Gastrocnemius medialis (tissue), 4 donors: ENCODE measurements at regions not wholly inside any gene's neighbourhood (a gene's known extent, or its start where the extent isn't known, plus 50 kb on each side); places are given as distances from the start of the nearest gene placed in this dataset.

Experiments used
- ATAC-seq, 2 donors: fragments of 150-250 bp; one replicate each; pipeline ENCODE4 v1.9.1; 2016
- DNase-seq, 2 donors: peaks; one replicate each; pipeline ENCODE4 v3.0.0-alpha.2; 2019
- H3K27ac ChIP-seq, 4 donors: fragments of 200-600 bp; sonication (generic); 1 replicate in 1 of 4; 2 replicates in 3 of 4; pipeline ENCODE4 v1.5.1; 2016 to 2018; ENCODE audit warnings: mild to moderate bottlenecking in 2 of 4, moderate library complexity in 1 of 4
- H3K27me3 ChIP-seq, 3 donors: fragments of 200-600 bp; sonication (generic) in 2 of 3; 1 replicate in 1 of 3; 2 replicates in 2 of 3; pipeline versions ENCODE4 v1.5.1 to v1.6.0; 2016 to 2019; ENCODE audit warnings: mild to moderate bottlenecking in 1 of 3, moderate library complexity in 1 of 3
- H3K36me3 ChIP-seq, 2 donors: fragments of 200-600 bp; sonication (generic) in 1 of 2; one replicate each; pipeline ENCODE4 v1.5.1; 2017 to 2018
- H3K4me1 ChIP-seq, 2 donors: fragments of 200-600 bp; sonication (generic) in 1 of 2; one replicate each; pipeline ENCODE4 v1.5.1; 2016 to 2017; ENCODE audit warnings: mild to moderate bottlenecking in 2 of 2
- H3K4me3 ChIP-seq, 4 donors: fragments of 200-600 bp; sonication (generic) in 3 of 4; 1 replicate in 1 of 4; 2 replicates in 3 of 4; pipeline ENCODE4 v1.5.1; 2016 to 2019; ENCODE audit warnings: mild to moderate bottlenecking in 2 of 4
- H3K9me3 ChIP-seq, 3 donors: fragments of 200-600 bp; sonication (generic) in 2 of 3; 1 replicate in 1 of 3; 2 replicates in 2 of 3; pipeline ENCODE4 v1.5.1; 2016 to 2019
- POLR2A ChIP-seq, 2 donors: fragments of 450-650 bp; IDR thresholded peaks; one replicate each; pipeline ENCODE4 v1.6.1; 2017; ENCODE audit warnings: antibody characterized with exemption in 2 of 2, mild to moderate bottlenecking in 2 of 2, moderate library complexity in 2 of 2
- in situ Hi-C, 4 donors: fragments of 200-750 bp; cut with MboI; loops; one replicate each; pipeline versions ENCODE4 v1.15.0 to v1.8.0; 2017; ENCODE audit warnings: low sequenced_read_pairs in 4 of 4
- intact Hi-C: fragments of 100-400 bp; cut with DNase I; formaldehyde crosslinking; loops from one replicate; pipeline ENCODE4 v1.15.1; 2023; ENCODE audit warnings: low total_unique reads
- TF ChIP-seq, protein P1 (sequence below), 5 experiments: fragments of 450-650 bp in 3 of 5; fragments of 200-600 bp in 2 of 5; sonication (generic) in 2 of 5; IDR thresholded peaks in 4 of 5; conservative IDR thresholded peaks in 1 of 5; 1 replicate in 4 of 5; 2 replicates in 1 of 5; pipeline ENCODE4 v1.5.1; 2016 to 2019; ENCODE audit warnings: antibody characterized with exemption in 5 of 5, mild to moderate bottlenecking in 3 of 5, moderate library complexity in 3 of 5

DNA sequence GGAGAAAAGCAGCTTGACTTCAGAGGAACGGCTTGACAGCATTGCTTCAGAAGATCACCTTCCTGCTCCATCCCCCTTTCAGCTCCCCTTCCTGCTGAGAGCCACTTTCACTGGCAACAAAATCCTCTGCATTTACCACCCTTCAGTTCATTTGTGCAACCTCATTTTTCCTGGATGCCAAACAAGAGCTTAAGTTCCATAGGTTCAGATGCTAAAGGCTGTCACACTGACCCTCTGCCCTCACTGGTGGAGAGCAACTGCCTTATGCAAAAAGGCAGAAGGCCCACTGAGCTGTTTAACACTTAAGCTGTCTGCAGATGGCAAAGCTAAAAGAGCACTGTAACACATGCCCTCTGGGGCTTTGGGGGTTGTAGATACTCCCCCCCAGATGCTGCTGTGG, 131.2 kb upstream of the SPACA1 start:
- H3K4me3 ChIP-seq: no peak overlapping the region
- no peak overlapping the region for H3K27ac ChIP-seq
- no peaks in the 10 kb centered on the region for H3K9me3 ChIP-seq
- H3K27me3 ChIP-seq: no peaks in the 10 kb centered on the region
- intact Hi-C loops: no loop called here
- H3K36me3 ChIP-seq: no peaks in the 10 kb centered on the region
- DNase-seq (no peak), ATAC-seq (no peak)
- TF ChIP-seq, protein P1, sequence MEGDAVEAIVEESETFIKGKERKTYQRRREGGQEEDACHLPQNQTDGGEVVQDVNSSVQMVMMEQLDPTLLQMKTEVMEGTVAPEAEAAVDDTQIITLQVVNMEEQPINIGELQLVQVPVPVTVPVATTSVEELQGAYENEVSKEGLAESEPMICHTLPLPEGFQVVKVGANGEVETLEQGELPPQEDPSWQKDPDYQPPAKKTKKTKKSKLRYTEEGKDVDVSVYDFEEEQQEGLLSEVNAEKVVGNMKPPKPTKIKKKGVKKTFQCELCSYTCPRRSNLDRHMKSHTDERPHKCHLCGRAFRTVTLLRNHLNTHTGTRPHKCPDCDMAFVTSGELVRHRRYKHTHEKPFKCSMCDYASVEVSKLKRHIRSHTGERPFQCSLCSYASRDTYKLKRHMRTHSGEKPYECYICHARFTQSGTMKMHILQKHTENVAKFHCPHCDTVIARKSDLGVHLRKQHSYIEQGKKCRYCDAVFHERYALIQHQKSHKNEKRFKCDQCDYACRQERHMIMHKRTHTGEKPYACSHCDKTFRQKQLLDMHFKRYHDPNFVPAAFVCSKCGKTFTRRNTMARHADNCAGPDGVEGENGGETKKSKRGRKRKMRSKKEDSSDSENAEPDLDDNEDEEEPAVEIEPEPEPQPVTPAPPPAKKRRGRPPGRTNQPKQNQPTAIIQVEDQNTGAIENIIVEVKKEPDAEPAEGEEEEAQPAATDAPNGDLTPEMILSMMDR (IDR thresholded peaks at IDR 0.05 in 4 of 5, conservative IDR thresholded peaks at IDR 0.05 in 1 of 5): no peak
- TF ChIP-seq POLR2A (IDR thresholded peaks at IDR 0.05): no peak
- no peaks in the 10 kb centered on the region for H3K4me1 ChIP-seq
- in situ Hi-C loops: no loop called here

GRCh38 chr6:87914637-87915395, 132.8 kb upstream of the SPACA1 start:
- H3K9me3 ChIP-seq: no peaks in the 10 kb centered on the region
- no peaks in the 10 kb centered on the region for H3K36me3 ChIP-seq
- no peaks in the 10 kb centered on the region for H3K4me1 ChIP-seq
- in situ Hi-C loops (no loop called here), intact Hi-C loops (no loop called here)
- H3K27me3 ChIP-seq: no peaks in the 10 kb centered on the region
- DNase-seq (no peak), ATAC-seq (no peak)
- TF ChIP-seq POLR2A (IDR thresholded peaks at IDR 0.05): no peak
- TF ChIP-seq, protein P1 (IDR thresholded peaks at IDR 0.05 in 4 of 5, conservative IDR thresholded peaks at IDR 0.05 in 1 of 5): no peak
- no peak overlapping the region for H3K4me3 ChIP-seq
- no peak overlapping the region for H3K27ac ChIP-seq

- Histone ChIP-seq H3K36me3 (no peaks in the 10 kb centered on the region), H3K9me3 (no peaks in the 10 kb centered on the region), H3K27ac (no peak overlapping the region), H3K27me3 (no peaks in the 10 kb centered on the region), H3K4me3 (no peak overlapping the region), H3K4me1 (no peaks in the 10 kb centered on the region)
- DNase-seq: no peak
- TF ChIP-seq POLR2A (IDR thresholded peaks at IDR 0.05): no peak
- TF ChIP-seq, protein P1 (IDR thresholded peaks at IDR 0.05 in 4 of 5, conservative IDR thresholded peaks at IDR 0.05 in 1 of 5): no peak
- intact Hi-C loops (no loop called here), in situ Hi-C loops (no loop called here)
- no peak for ATAC-seq
Measured at GRCh38 chr6:87913974-87914373, 133.7 kb upstream of the SPACA1 start.

DNA sequence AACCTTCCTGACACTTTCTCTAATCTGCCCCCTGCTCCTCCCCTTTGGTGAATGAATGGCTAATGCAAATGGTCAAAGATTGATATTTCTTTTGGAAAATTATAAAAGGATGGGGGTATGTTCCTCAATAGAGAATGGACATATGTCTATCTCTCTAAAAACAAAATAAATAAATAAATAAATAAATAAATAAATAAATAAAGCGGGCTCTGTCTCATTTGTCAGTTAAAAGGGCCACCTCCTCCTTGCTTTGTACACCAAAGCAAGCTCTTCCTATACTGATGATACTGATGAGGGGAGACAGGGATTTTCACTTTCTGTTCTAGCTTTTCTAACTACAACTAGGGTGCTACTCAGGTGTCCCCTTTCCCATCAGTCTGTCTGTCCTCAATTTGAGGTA, 135.5 kb upstream of the SPACA1 start:
- H3K27me3 ChIP-seq: no peaks in the 10 kb centered on the region
- TF ChIP-seq, protein P1 (IDR thresholded peaks at IDR 0.05 in 4 of 5, conservative IDR thresholded peaks at IDR 0.05 in 1 of 5): no peak
- TF ChIP-seq POLR2A (IDR thresholded peaks at IDR 0.05): no peak
- in situ Hi-C loops: no loop called here
- H3K4me3 ChIP-seq: no peak overlapping the region
- no peak overlapping the region for H3K27ac ChIP-seq
- H3K9me3 ChIP-seq: no peaks in the 10 kb centered on the region
- intact Hi-C loops: no loop called here
- H3K4me1 ChIP-seq: no peaks in the 10 kb centered on the region
- DNase-seq (no peak), ATAC-seq (no peak)
- no peaks in the 10 kb centered on the region for H3K36me3 ChIP-seq

DNA sequence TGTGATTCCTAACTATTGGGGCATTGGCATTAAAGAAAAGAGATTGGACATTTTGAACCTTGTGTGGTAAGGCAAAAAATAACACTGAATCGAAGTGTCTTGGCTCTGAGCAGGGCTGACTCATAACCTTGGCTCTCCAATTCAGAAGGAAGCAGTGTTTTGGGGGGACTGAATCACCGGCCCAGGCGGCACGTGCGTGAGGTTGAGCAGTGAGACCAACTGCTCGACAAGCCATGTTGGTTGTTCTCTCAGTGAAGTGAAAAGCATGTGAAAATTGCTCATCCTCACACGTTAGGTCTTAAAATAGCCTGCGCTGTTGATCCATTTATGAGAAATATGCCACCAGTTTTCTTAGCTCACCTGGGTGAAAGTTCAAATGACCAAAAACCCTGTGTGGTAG, 137.8 kb upstream of the SPACA1 start:
- Histone ChIP-seq H3K27me3 (no peaks in the 10 kb centered on the region), H3K4me1 (no peaks in the 10 kb centered on the region), H3K36me3 (no peaks in the 10 kb centered on the region), H3K9me3 (no peaks in the 10 kb centered on the region), H3K27ac (no peak overlapping the region), H3K4me3 (no peak overlapping the region)
- no peak for TF ChIP-seq POLR2A (IDR thresholded peaks at IDR 0.05)
- TF ChIP-seq, protein P1 (IDR thresholded peaks at IDR 0.05 in 4 of 5, conservative IDR thresholded peaks at IDR 0.05 in 1 of 5): no peak
- DNase-seq: no peak
- intact Hi-C loops (no loop called here), in situ Hi-C loops (no loop called here)
- ATAC-seq: no peak
